ENCODE measurements at regions not wholly inside any gene's neighbourhood (a gene's known extent, or its start where the extent isn't known, plus 50 kb on each side); places are given as distances from the start of the nearest gene placed in this dataset.

DNA sequence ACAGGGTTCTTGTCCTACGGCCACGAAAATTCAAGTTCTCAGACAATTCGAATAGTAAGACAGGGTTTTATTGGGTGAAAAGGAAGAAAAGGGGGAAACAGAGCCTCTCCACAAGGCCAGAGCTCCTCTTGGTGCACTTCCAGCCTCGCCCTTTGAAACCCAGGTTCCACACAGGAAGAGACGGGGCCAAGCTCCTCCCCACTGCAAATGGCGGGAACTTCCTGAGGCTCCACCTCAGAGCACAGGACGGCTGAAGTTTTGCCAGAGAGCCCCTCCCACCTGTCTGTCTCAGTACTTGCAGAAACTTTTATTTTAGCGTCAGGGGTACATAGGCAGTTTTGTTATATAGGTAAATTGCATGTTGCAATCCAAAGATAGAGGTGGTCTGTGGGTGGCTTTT, 165.7 kb upstream of the CDH8 start:
- Histone ChIP-seq H3K36me3 (ENCODE audit: insufficient read depth, low read length) (no peaks in the 10 kb centered on the region), H3K4me3 (no peak overlapping the region), H3K27ac (no peak overlapping the region), H3K9ac (ENCODE audit: insufficient read length) (no peak overlapping the region), H3K9me3 (ENCODE audit: low read depth, low read length) (no peaks in the 10 kb centered on the region)
- DNase-seq (ENCODE audit: low read depth, low spot score), result no peak
- TF ChIP-seq FOXP2 (optimal IDR thresholded peaks at IDR 0.05; ENCODE audit: control extremely low read depth, extremely low read length, insufficient read depth) (no peak), POLR2AphosphoS5 (IDR thresholded peaks at IDR 0.05; ENCODE audit: borderline replicate concordance, low read depth, low read length) (no peak), EZH2 (IDR thresholded peaks at IDR 0.05) (no peak)

- DNase-seq (ENCODE audit: low read depth, low spot score), result no peak
Measured at GRCh38 chr16:62194828-62195227, 158.6 kb upstream of the CDH8 start.

DNA sequence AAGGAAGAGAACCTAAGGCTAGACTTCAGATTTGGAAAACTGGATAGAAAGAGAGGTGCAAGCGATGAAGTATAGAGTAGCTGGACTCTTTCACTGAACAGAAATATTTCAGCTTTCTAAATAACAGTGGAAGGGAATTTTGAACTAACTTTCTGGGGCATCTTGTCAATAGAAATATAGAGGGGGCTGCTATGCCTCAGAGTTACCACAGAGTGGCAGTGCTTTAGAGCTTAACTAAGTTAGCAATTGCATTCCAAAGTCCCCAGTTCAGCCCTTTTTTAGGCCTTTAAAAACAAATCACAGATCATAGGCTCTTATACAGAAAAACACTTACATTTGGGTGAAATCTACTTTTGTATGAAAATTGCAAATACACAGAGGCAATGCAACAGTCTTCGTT, 154.2 kb upstream of the CDH8 start:
- Histone ChIP-seq H3K36me3 (ENCODE audit: insufficient read depth, low read length) (no peaks in the 10 kb centered on the region), H3K27ac (no peak overlapping the region), H3K9ac (ENCODE audit: insufficient read length) (no peak overlapping the region), H3K4me3 (no peak overlapping the region), H3K9me3 (ENCODE audit: low read depth, low read length) (no peaks in the 10 kb centered on the region)
- peak; percentile 28 for DNase-seq (ENCODE audit: low read depth, low spot score)
- no peak for TF ChIP-seq FOXP2 (optimal IDR thresholded peaks at IDR 0.05; ENCODE audit: control extremely low read depth, extremely low read length, insufficient read depth)
- TF ChIP-seq EZH2 (IDR thresholded peaks at IDR 0.05), result no peak
- no peak for TF ChIP-seq POLR2AphosphoS5 (IDR thresholded peaks at IDR 0.05; ENCODE audit: borderline replicate concordance, low read depth, low read length)

More at GRCh38 chr16:62194828-62195227, 158.6 kb upstream of the CDH8 start:
- Histone ChIP-seq H3K9ac (ENCODE audit: insufficient read length) (no peak overlapping the region), H3K4me3 (no peak overlapping the region), H3K27ac (no peak overlapping the region), H3K36me3 (ENCODE audit: insufficient read depth, low read length) (no peaks in the 10 kb centered on the region), H3K9me3 (ENCODE audit: low read depth, low read length) (no peaks in the 10 kb centered on the region)
- no peak for TF ChIP-seq EZH2 (IDR thresholded peaks at IDR 0.05)
- no peak for TF ChIP-seq POLR2AphosphoS5 (IDR thresholded peaks at IDR 0.05; ENCODE audit: borderline replicate concordance, low read depth, low read length)
- no peak for TF ChIP-seq FOXP2 (optimal IDR thresholded peaks at IDR 0.05; ENCODE audit: control extremely low read depth, extremely low read length, insufficient read depth)

DNA sequence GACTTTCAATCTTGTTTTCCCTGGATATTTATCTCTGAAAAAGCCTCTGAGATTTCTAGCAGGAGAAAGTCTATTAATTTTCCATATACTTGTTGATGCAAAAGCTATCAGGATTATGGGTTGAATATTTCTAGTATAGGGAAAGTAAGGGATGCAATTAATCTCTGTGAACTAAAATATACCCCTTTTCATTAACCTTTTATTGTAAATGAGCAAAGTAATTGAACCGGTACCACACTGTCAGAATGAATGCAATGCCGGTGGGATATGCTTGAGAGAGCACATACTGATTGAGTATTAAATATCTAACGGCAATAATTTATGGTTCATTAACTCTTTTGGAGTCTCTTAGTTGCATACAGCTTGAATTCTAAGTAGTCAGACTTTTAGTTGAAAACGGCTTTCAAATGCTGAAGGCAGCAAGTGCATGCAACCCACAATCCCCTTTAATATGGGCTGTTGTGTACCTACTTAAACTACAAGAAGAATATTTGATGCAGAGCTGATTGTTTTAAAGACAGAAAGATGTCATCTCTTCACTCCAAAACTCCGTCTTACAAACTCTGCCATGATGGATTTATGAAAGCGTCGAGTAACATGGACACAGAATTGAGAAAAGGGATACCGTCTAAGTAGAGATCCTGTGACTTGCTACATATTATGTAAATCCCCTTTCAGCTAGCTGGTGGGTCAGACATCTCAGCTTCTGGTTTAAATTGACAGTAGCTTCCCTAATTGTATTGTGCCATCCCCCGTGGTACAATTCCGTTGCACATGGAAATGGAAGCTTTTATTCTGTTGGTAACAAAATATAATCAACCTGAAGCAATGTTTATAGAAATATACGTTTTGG, 141.3 kb upstream of the CDH8 start:
- DNase-seq (ENCODE audit: low read depth, low spot score), result no peak
- no peak overlapping the region for H3K27ac ChIP-seq
- H3K9me3 ChIP-seq (ENCODE audit: low read depth, low read length), result no peaks in the 10 kb centered on the region
- H3K36me3 ChIP-seq (ENCODE audit: insufficient read depth, low read length), result no peaks in the 10 kb centered on the region
- no peak for TF ChIP-seq EZH2 (IDR thresholded peaks at IDR 0.05)
- no peak overlapping the region for H3K4me3 ChIP-seq
- no peak overlapping the region for H3K9ac ChIP-seq (ENCODE audit: insufficient read length)

DNA sequence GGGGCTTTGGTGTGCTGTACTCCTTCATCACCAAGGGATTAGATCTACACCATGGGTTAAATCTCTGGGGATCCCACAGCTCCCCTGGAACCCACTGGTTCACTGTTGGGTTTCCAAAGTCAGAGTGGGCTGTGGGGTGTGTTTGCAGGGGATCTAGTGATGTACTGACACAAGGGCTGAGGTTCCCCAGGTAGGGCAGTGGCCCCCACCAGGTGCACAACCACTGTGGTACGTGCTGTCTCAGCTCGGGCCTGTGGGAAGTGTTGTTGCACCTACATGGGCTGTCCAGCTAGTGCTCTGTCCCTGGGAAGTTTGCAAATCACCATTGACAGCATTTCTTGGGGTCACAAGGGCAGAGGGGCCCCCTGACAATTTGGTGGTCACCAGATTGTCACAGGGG, 134.4 kb upstream of the CDH8 start:
- H3K27ac ChIP-seq, result no peak overlapping the region
- H3K36me3 ChIP-seq (ENCODE audit: insufficient read depth, low read length), result no peaks in the 10 kb centered on the region
- TF ChIP-seq FOXP2 (optimal IDR thresholded peaks at IDR 0.05; ENCODE audit: control extremely low read depth, extremely low read length, insufficient read depth) (no peak), EZH2 (IDR thresholded peaks at IDR 0.05) (no peak), POLR2AphosphoS5 (IDR thresholded peaks at IDR 0.05; ENCODE audit: borderline replicate concordance, low read depth, low read length) (no peak)
- no peak for DNase-seq (ENCODE audit: low read depth, low spot score)
- no peak overlapping the region for H3K9ac ChIP-seq (ENCODE audit: insufficient read length)
- H3K4me3 ChIP-seq, result no peak overlapping the region
- no peaks in the 10 kb centered on the region for H3K9me3 ChIP-seq (ENCODE audit: low read depth, low read length)

- no peak overlapping the region for H3K9ac ChIP-seq (ENCODE audit: insufficient read length)
- H3K4me3 ChIP-seq, result no peak overlapping the region
- no peak for TF ChIP-seq EZH2 (IDR thresholded peaks at IDR 0.05)
- TF ChIP-seq POLR2AphosphoS5 (IDR thresholded peaks at IDR 0.05; ENCODE audit: borderline replicate concordance, low read depth, low read length), result no peak
- TF ChIP-seq FOXP2 (optimal IDR thresholded peaks at IDR 0.05; ENCODE audit: control extremely low read depth, extremely low read length, insufficient read depth), result no peak
- no peaks in the 10 kb centered on the region for H3K36me3 ChIP-seq (ENCODE audit: insufficient read depth, low read length)
- H3K9me3 ChIP-seq (ENCODE audit: low read depth, low read length), result no peaks in the 10 kb centered on the region
- no peak for DNase-seq (ENCODE audit: low read depth, low spot score)
- no peak overlapping the region for H3K27ac ChIP-seq
Measured at GRCh38 chr16:62167551-62167950, 131.3 kb upstream of the CDH8 start.

DNA sequence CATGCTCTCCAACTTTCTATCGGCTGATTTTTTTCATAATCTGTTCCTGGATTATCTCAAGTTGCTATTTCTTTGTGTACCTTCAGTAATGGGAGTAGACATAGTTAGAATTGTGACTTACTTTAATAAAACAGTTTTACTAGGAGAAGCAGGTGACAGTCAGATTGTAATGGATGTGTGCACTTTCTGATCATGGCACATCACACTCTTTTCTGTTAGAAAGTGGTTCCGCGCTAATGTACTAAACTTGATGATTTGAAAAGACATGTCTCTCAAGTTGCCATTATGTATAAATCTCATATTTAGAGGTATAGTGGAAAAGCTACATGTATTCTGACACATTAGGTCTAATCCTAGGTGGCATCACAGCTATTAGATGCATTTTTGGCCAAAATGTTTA, 121.3 kb upstream of the CDH8 start:
- TF ChIP-seq EZH2 (IDR thresholded peaks at IDR 0.05) (no peak), FOXP2 (optimal IDR thresholded peaks at IDR 0.05; ENCODE audit: control extremely low read depth, extremely low read length, insufficient read depth) (no peak), POLR2AphosphoS5 (IDR thresholded peaks at IDR 0.05; ENCODE audit: borderline replicate concordance, low read depth, low read length) (no peak)
- no peak overlapping the region for H3K9ac ChIP-seq (ENCODE audit: insufficient read length)
- H3K27ac ChIP-seq, result no peak overlapping the region
- H3K9me3 ChIP-seq (ENCODE audit: low read depth, low read length), result no peaks in the 10 kb centered on the region
- DNase-seq (ENCODE audit: low read depth, low spot score), result no peak
- H3K4me3 ChIP-seq, result no peak overlapping the region
- H3K36me3 ChIP-seq (ENCODE audit: insufficient read depth, low read length), result no peaks in the 10 kb centered on the region

DNA sequence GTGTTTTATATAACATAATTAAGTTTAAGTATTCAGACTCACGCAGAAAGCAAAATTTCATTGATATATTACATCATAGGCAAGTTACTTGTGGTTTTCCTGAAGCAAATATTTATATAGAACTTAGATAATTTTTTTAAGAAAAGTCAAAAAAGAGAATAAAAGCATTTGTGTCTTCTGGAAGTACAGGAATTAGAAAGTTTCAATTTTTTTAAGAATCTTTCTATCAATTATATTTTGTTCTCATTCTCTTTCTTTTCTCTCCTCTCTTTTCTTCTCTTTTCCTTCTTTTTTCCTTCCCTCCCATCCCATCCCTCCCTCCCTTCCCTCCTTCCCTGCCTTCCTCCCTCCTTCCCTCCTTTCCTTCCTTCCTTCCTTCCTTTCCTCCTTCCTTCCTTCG, 120.7 kb upstream of the CDH8 start:
- H3K36me3 ChIP-seq (ENCODE audit: insufficient read depth, low read length), result no peaks in the 10 kb centered on the region

DNA sequence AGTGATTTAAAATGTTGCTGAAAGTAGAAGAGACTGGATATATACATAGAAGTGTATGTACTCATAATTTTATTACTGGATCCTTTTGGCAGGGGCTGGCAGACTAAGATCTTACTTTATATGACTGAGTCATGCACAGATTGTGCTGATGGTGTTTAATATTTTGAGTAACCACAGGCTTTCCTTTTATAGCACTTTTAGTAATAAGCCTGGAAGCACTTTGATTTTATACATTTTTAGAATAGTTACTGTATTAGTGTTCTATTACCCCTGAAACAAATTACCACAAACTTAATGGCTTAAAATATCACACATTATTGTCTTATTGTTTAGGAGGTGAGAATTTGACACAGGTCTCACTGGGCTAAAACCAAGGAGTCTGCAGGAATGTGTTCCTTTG, 113.4 kb upstream of the CDH8 start:
- TF ChIP-seq EZH2 (IDR thresholded peaks at IDR 0.05) (no peak), FOXP2 (optimal IDR thresholded peaks at IDR 0.05; ENCODE audit: control extremely low read depth, extremely low read length, insufficient read depth) (no peak), POLR2AphosphoS5 (IDR thresholded peaks at IDR 0.05; ENCODE audit: borderline replicate concordance, low read depth, low read length) (no peak)
- Histone ChIP-seq H3K4me3 (no peak overlapping the region), H3K9ac (ENCODE audit: insufficient read length) (no peak overlapping the region), H3K9me3 (ENCODE audit: low read depth, low read length) (no peaks in the 10 kb centered on the region), H3K36me3 (ENCODE audit: insufficient read depth, low read length) (no peaks in the 10 kb centered on the region), H3K27ac (no peak overlapping the region)
- no peak for DNase-seq (ENCODE audit: low read depth, low spot score)

More for the DNA sequence above, 120.7 kb upstream of the CDH8 start:
- Histone ChIP-seq H3K27ac (no peak overlapping the region), H3K9me3 (ENCODE audit: low read depth, low read length) (no peaks in the 10 kb centered on the region), H3K4me3 (no peak overlapping the region), H3K9ac (ENCODE audit: insufficient read length) (no peak overlapping the region)
- TF ChIP-seq FOXP2 (optimal IDR thresholded peaks at IDR 0.05; ENCODE audit: control extremely low read depth, extremely low read length, insufficient read depth), result no peak
- TF ChIP-seq EZH2 (IDR thresholded peaks at IDR 0.05), result no peak
- TF ChIP-seq POLR2AphosphoS5 (IDR thresholded peaks at IDR 0.05; ENCODE audit: borderline replicate concordance, low read depth, low read length), result no peak
- no peak for DNase-seq (ENCODE audit: low read depth, low spot score)

Data from SK-N-MC (cell line).